GM21723 (cell line): ENCODE measurements at regions not wholly inside any gene's neighbourhood (a gene's known extent, or its start where the extent isn't known, plus 50 kb on each side); places are given as distances from the start of the nearest gene placed in this dataset.
"Not testable (repeated sequence)": the region's sequence is repeated elsewhere in the genome, so short reads cannot be mapped to it uniquely, and the experiment has no call there.

Experiments
- ATAC-seq: cut with Tn5 transposase; IDR thresholded peaks from one replicate; pipeline ENCODE4 v1.9.1; 2021; ENCODE audit warnings: mild to moderate bottlenecking, moderate library complexity; ENCODE audit not compliant: unreplicated experiment

DNA sequence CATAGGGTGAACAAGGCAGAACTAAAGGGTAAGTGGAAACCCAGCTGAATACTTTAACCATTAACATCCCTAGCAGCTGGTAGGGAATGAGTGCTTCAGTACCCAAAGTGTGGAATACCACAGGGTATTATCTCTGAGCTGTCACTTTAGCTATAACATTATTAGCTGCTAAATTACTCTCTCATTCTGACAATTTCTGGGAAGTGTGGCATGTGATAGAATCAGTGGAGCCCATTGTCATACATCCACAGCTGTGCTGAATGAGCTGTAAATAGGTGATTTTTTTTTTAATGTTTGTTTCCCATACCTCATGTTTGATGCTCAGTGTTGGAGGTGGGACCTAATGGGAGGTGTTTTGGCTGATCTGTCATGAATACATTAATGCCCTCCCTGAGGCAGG is 894.3 kb downstream of the DIPK2A start:
- no peak for ATAC-seq

GRCh38 chr3:144866476-144866875 is 894.9 kb downstream of the DIPK2A start:
- no peak for ATAC-seq

- no peak for ATAC-seq
Measured at GRCh38 chr3:144868506-144868905, 896.9 kb downstream of the DIPK2A start.

GRCh38 chr3:144873066-144873465 is 901.4 kb downstream of the DIPK2A start:
- ATAC-seq, result no peak

GRCh38 chr3:144875211-144875610 is 903.6 kb downstream of the DIPK2A start:
- no peak for ATAC-seq

- no peak for ATAC-seq
Measured at GRCh38 chr3:144877356-144877755, 905.7 kb downstream of the DIPK2A start.

DNA sequence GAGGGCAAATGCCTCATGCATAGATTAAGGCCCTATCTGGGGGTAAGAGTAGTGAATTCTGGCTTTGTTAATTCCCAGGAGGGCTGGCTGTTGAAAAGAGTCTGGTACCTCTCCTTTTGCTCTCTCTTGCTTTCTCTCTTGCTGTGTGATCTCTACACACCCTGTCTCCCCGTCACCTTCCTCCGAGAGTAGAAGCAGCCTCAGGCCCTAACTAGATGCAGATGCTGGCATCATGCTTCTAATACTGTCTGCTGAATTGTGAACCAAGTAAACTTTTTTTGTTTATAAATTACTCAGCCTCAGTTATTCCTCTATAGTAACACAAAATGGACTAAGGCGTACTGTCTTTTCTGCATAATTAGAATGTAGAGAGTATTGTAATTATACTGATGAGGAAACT is 908.1 kb downstream of the DIPK2A start:
- no peak for ATAC-seq

DNA sequence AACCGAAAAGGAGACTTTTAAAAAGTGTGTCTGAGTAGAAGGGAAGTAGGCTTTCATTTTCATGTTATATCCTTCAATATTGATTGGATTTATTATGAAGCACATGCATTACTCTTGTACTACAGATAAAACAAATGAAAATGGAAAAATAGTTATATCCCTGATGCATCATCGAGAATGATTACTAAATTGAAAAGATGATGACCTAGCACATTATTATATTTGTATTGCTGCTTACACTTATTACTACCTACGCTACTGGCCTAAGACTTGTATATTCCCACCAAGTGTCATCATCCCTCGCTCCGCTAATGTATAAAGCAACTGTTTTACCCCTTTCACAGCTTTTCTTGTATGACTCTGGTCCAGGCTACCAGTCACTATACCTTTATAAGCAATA is 922.4 kb downstream of the DIPK2A start:
- no peak for ATAC-seq

GRCh38 chr3:144894576-144894975 is 923.0 kb downstream of the DIPK2A start:
- ATAC-seq, result no peak

DNA sequence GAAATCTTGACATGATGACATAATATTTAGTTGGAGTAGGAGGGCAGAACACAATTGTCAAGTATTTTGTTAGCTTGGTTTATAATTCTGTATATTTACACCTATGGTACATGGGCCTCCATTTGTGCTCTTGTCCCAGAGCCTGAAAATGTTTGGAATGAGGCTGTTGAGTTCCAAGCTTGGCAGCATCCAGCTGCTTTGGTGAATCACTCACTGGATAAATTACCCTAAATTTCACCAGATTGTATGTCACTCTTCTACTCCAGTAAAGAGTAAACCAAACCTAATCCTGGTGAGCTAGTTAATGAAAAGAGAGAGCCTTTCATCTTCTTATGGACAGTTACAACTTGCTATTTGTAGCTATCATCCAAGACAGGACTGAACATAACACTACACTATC is 928.7 kb downstream of the DIPK2A start:
- ATAC-seq, result no peak

DNA sequence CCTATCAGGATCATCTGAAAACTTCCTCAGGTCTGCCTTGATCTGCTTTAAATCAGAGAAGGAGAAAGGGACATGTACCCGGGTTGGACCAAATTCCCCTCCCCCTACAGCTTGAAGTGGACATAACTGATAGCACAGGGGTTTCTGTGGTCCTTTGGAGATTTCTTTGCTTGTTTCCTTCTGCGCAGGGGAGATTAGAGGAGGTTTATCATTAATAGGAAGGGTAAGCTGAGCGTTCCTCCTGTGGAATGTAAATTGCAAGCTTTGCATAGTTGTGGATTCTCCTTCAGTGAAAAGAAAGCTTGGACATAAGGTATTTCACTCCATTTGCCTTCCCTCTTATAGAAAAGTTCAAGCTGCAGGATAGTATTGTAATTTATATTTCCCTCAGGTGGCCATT is 936.0 kb downstream of the DIPK2A start:
- not testable (repeated sequence) for ATAC-seq

DNA sequence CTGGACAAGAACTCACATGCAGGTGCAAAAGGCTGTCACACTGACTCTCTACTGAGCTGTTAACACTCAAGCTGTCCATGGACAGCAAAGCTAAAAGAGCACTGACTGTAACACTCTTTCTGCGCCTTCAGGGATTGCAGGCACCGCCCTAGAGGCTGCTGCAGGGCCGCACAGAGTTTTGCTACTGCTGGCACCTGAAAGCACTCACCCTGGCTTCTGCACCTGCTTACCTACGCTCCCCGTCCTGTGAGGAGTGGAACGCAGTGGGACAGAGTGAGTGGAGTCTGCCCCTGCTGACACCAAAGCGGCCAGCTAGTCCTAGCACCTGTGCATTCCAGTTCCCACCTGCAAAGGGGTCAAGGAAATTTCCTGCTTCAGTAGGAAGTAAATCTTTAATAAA is 941.3 kb downstream of the DIPK2A start:
- ATAC-seq, result no peak

- ATAC-seq, result no peak
Measured at GRCh38 chr3:144915202-144915601, 943.6 kb downstream of the DIPK2A start.

- ATAC-seq, result no peak
Measured at GRCh38 chr3:144921710-144922109, 950.1 kb downstream of the DIPK2A start.

DNA sequence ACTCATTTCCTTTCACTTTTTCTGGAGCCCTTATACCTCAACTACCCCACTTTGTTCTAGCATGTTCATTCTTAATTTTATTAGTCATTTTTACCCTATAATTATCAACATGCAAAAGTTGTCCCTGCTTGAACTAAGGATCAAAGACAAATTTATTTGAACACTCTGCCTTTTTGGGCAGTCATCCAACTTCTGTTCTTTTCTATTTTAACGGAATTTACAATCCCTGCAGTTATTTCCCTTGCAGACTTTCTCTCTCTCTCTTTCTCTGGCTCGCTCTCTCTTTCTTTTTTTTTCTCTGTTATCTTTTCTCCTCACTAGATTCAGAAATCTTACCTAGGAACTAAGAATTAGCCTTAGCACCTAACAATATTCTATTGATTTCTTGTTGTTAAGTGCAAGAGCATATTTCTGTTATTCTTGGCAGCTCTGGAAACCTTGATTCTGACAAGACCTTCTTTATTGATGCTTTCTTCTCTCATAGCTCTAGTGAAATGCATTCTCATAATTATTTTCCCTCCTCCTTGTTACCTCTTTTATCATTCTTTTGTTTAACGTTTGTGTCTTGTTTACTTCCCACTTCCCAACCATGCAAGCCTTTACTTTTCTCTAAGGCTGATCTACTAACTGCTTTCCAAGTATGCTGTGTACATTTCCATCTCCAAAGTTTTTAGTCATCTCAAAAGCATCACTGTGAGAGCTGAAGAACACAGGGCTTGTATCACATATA is 951.6 kb downstream of the DIPK2A start:
- no peak for ATAC-seq

DNA sequence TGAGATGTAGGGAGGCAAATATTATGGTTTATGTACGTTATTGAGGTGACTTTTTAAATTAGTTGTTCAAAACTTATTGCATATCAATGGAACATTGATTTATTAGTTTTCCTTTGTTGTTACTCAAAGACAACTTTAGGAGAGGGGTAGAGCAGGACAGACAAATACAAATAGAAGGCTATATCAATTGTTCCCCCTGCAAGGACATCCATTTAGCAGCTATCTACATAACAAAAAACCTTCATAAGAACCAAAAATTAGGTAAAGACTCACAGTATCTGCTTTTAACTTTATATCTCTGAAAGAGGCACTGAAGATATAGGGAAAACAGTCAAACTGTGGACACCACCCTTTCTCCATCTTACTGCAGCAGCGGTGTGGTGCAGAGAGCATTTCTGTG is 958.8 kb downstream of the DIPK2A start:
- ATAC-seq, result no peak

DNA sequence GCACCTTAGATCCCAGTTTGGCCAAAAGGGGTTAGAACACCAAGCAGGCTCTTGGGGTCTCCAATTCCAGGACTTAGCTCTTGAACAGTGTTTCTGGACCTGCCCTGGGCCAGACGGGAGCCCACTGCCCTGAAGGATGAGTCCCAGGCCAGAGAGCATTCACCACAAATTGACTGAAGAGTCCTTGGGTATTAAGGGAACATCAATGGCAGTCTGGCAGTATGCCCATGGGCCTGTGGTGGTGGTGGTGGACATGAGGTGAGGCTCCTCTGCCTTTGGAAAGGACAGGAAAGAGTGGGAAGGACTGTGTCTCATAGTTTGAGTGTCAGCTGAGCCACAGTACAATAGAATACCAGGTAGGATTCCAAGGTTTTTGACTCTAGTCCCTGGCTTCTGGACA is 960.0 kb downstream of the DIPK2A start:
- no peak for ATAC-seq

DNA sequence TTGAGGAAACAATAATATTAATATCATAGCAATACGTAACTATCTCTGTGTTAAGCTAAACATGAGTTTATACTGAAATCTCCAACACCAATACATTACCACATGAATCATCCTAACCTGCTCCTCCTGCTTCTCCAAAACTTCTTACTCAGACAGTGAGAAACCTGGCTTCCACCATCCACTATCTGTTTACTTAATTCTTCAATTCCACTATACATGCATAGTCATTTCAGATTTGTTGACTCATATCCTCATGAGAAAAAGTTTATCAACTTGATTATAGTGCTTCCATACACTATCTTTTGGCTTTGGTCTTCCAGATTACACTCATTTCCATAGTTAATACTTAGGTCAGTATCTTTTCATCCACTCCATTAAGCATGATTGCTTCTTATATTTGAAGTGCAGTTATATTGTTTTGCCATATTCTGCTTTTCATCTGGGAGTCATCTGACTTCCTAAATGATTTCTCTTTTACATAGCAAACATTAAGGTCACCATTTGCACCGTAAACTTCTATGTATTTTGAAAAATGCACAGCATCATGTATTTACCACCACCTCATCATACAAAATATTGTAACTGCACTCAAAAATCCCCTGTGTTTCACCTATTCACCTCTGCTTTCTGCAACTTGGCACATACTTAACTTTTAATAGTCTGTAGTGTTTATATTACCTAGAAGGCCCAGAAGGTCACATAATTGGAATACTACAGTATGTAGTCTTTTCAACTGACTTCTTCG is 970.6 kb downstream of the DIPK2A start:
- ATAC-seq, result no peak

DNA sequence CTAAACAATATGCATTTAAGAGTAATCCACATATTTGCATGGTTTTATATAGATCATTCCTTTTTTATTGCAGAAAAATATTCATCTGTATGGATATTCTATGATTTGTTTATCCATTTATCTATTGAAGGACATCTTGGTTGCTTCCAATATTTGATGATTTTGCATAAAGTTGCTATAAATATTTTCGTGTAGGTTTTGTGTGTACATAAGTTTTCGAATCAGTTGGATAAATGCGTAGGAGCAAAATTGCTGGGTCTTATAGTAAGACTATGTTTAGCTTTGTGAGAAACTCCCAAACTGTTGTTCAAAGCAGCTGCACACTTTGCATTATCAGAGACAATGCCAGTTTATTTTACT is 971.2 kb downstream of the DIPK2A start:
- no peak for ATAC-seq

DNA sequence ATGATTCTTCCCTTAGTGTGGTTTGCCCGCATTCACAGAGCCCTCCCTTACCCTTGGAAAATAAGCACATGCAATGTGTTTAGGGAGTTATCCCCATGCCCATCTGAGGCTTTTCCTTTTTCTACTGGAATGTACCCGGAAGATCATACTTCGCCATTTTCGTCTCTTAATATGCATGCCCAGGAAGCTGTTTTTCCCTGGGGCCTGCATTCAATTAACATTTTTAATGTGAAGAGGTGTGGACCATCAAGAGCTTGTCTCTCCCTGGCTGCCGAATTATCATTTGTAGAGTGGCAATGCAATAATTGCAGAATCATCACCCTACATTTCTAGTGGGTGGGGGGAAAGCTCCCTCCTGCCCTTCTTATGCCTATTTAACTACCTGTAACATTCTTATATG is 976.3 kb downstream of the DIPK2A start:
- ATAC-seq, result no peak

DNA sequence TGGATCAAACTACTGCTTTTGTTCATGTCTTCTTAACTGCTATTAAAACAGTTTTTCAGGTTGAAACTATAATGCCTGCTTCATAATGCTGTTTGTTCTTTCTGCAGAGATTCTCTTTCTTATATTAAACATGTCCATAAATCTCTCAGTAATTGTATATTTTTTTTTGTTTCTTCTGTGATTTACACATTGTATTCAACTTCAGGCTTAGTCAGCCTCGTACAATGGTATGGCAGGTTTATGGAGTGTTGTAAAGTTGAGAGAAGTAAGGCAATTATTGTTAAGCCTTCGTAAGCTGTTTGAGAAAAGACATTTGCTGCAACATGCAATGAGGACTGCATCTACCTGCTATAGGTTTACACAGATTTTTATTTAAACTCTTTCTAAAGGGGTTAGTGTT is 977.1 kb downstream of the DIPK2A start:
- no peak for ATAC-seq

DNA sequence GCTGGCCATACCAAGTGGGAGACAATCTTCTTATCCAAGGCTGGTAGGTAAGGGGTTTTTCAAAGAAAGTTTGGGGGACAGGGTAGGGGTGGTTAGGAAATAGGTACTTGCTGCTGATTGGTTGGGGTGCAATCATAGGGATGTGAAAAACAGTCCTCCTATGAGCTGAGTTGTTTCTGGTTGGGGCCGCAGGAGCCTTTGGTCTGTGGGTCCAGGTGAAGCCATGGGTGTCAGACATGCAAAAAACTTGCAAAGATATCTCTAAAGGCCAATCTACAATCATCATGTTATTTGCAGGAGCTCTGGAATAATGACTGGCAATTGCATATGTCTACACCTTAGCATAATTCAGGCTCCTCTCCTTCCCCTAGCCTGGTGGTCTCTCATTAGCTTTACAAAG is 982.3 kb downstream of the DIPK2A start:
- no peak for ATAC-seq
